Smooth muscle cell (in vitro differentiated cells): ENCODE measurements at regions not wholly inside any gene's neighbourhood (a gene's known extent, or its start where the extent isn't known, plus 50 kb on each side); places are given as distances from the start of the nearest gene placed in this dataset.

Experiments
- DNase-seq: peaks from one replicate; lab custom pipeline; 2025; ENCODE audit not compliant: unreplicated experiment; lab: John Stamatoyannopoulos, UW
- H2AFZ ChIP-seq: fragments of 200-600 bp; sonication (generic); 2 replicates; pipeline ENCODE4 v1.6.0; 2016; ENCODE audit warnings: antibody characterized with exemption, low read depth, mild to moderate bottlenecking
- H3F3A ChIP-seq: fragments of 200-600 bp; sonication (generic); 2 replicates; pipeline ENCODE4 v1.6.0; 2017; ENCODE audit warnings: antibody characterized with exemption, low read depth
- H3K27ac ChIP-seq: fragments of 200-600 bp; sonication (generic); 2 replicates; pipeline ENCODE4 v1.5.1; 2016; ENCODE audit warnings: low read depth, mild to moderate bottlenecking
- H3K27me3 ChIP-seq: fragments of 200-600 bp; sonication (generic); 2 replicates; pipeline ENCODE4 v1.6.1; 2016; ENCODE audit warnings: low read depth, mild to moderate bottlenecking
- H3K36me3 ChIP-seq: fragments of 200-600 bp; sonication (generic); 2 replicates; pipeline ENCODE4 v1.5.1; 2016; ENCODE audit warnings: low read depth
- H3K4me1 ChIP-seq: fragments of 200-600 bp; sonication (generic); 2 replicates; pipeline ENCODE4 v1.5.1; 2016; ENCODE audit warnings: low read depth
- H3K4me2 ChIP-seq: fragments of 200-600 bp; sonication (generic); 2 replicates; pipeline ENCODE4 v1.6.0; 2016; ENCODE audit warnings: mild to moderate bottlenecking
- H3K4me3 ChIP-seq: fragments of 200-600 bp; sonication (generic); 2 replicates; pipeline ENCODE4 v1.5.1; 2016; ENCODE audit warnings: mild to moderate bottlenecking
- H3K79me2 ChIP-seq: fragments of 200-600 bp; sonication (generic); 2 replicates; pipeline ENCODE4 v1.6.0; 2016; ENCODE audit warnings: low read depth, mild to moderate bottlenecking
- H3K9ac ChIP-seq: fragments of 200-600 bp; sonication (generic); 2 replicates; pipeline ENCODE4 v1.6.0; 2016; ENCODE audit warnings: low read depth
- H3K9me3 ChIP-seq: fragments of 200-600 bp; sonication (generic); replicated peaks from 2 replicates; pipeline ENCODE4 v1.5.1; 2016; ENCODE audit warnings: low read depth
- H4K20me1 ChIP-seq: fragments of 200-600 bp; sonication (generic); 2 replicates; pipeline ENCODE4 v1.6.0; 2016; ENCODE audit warnings: low read depth
- CTCF ChIP-seq: fragments of 200-600 bp; sonication (generic); IDR thresholded peaks from 2 replicates; pipeline ENCODE4 v1.5.1; 2017; ENCODE audit warnings: borderline replicate concordance, mild to moderate bottlenecking, antibody characterized with exemption; ENCODE audit not compliant: insufficient read depth, poor library complexity, severe bottlenecking
- whole genome bisulfite sequencing: methylation state at CpG from one replicate; pipeline ENCODE4 v1.1.7; 2016; ENCODE audit warnings: low lambda C conversion rate; 5-methylcytosine and 5-hydroxymethylcytosine counted together

- no peaks in the 10 kb centered on the region for H3F3A ChIP-seq
- H3K27me3 ChIP-seq = no peaks in the 10 kb centered on the region
- no peak overlapping the region for H3K4me3 ChIP-seq
- no peak overlapping the region for H3K27ac ChIP-seq
- no peak overlapping the region for H2AFZ ChIP-seq
- H3K9ac ChIP-seq = no peak overlapping the region
- H3K79me2 ChIP-seq = no peaks in the 10 kb centered on the region
- H3K4me1 ChIP-seq = no peaks in the 10 kb centered on the region
- H4K20me1 ChIP-seq = no peaks in the 10 kb centered on the region
- H3K4me2 ChIP-seq = no peak overlapping the region
- no peaks in the 10 kb centered on the region for H3K36me3 ChIP-seq
- H3K9me3 ChIP-seq = no peaks in the 10 kb centered on the region
- TF ChIP-seq CTCF = no peak
- DNase-seq = no peak
Observed at GRCh38 chr12:73221398-73221797, 949.2 kb downstream of the TRHDE start.

GRCh38 chr12:73221836-73222235 is 949.7 kb downstream of the TRHDE start:
- H3K27ac ChIP-seq = no peak overlapping the region
- no peaks in the 10 kb centered on the region for H3K79me2 ChIP-seq
- H3K4me2 ChIP-seq = no peak overlapping the region
- H4K20me1 ChIP-seq = no peaks in the 10 kb centered on the region
- H3K9ac ChIP-seq = no peak overlapping the region
- no peaks in the 10 kb centered on the region for H3K4me1 ChIP-seq
- no peak overlapping the region for H2AFZ ChIP-seq
- no peaks in the 10 kb centered on the region for H3K27me3 ChIP-seq
- H3K4me3 ChIP-seq = no peak overlapping the region
- H3K36me3 ChIP-seq = no peaks in the 10 kb centered on the region
- no peak for TF ChIP-seq CTCF
- no peaks in the 10 kb centered on the region for H3K9me3 ChIP-seq
- no peak for DNase-seq
- no peaks in the 10 kb centered on the region for H3F3A ChIP-seq

- Histone ChIP-seq H3K79me2 (no peaks in the 10 kb centered on the region), H4K20me1 (no peaks in the 10 kb centered on the region), H3K9ac (no peak overlapping the region), H3K36me3 (no peaks in the 10 kb centered on the region), H3K4me3 (no peak overlapping the region), H3K4me2 (no peak overlapping the region), H3K4me1 (no peaks in the 10 kb centered on the region), H3K9me3 (no peaks in the 10 kb centered on the region), H3K27ac (no peak overlapping the region), H3F3A (no peaks in the 10 kb centered on the region), H2AFZ (no peak overlapping the region), H3K27me3 (no peaks in the 10 kb centered on the region)
- no peak for DNase-seq
- TF ChIP-seq CTCF = no peak
- WGBS = 83% methylated on average over 1 of the region's 1 CpG
Observed at GRCh38 chr12:73225371-73225937, 953.3 kb downstream of the TRHDE start.

GRCh38 chr12:73225941-73226340 is 953.8 kb downstream of the TRHDE start:
- no peaks in the 10 kb centered on the region for H3K79me2 ChIP-seq
- no peak overlapping the region for H3K4me2 ChIP-seq
- H2AFZ ChIP-seq = no peak overlapping the region
- H3K9ac ChIP-seq = no peak overlapping the region
- no peaks in the 10 kb centered on the region for H3K4me1 ChIP-seq
- H3K9me3 ChIP-seq = no peaks in the 10 kb centered on the region
- no peaks in the 10 kb centered on the region for H4K20me1 ChIP-seq
- H3F3A ChIP-seq = no peaks in the 10 kb centered on the region
- H3K36me3 ChIP-seq = no peaks in the 10 kb centered on the region
- 93% methylated on average over 2 of the region's 2 CpGs for WGBS
- no peak overlapping the region for H3K4me3 ChIP-seq
- DNase-seq = no peak
- H3K27me3 ChIP-seq = no peaks in the 10 kb centered on the region
- TF ChIP-seq CTCF = no peak
- no peak overlapping the region for H3K27ac ChIP-seq
